Left hindlimb (tissue), 1 donor: ENCODE measurements at regions not wholly inside any gene's neighbourhood (a gene's known extent, or its start where the extent isn't known, plus 50 kb on each side); places are given as distances from the start of the nearest gene placed in this dataset.
A peak's percentile ranks its signal among the peaks of the same experiment; 100 is the strongest.

Experiments
- DNase-seq: peaks from one replicate; pipeline ENCODE4 v3.0.0-alpha.2; 2018

DNA sequence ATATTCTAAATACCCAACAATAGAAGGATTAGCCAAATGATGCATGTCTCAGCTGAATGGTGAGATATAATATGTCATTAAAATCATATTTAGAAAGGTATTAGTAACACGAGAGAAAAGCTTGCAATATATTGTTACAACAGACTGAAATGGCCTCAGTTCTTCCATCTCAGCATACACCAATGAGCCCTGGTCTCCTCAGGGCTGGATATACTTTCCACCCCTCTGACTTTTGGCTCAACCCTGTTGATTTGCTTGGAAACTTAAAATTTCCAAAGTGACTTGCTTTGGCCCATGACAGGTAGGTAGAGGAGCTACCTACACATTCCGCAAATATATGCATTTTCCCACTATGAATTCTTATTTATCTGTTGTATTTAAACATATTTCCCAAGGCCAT is 908.1 kb upstream of the TMEM132C start:
- DNase-seq, result no peak

DNA sequence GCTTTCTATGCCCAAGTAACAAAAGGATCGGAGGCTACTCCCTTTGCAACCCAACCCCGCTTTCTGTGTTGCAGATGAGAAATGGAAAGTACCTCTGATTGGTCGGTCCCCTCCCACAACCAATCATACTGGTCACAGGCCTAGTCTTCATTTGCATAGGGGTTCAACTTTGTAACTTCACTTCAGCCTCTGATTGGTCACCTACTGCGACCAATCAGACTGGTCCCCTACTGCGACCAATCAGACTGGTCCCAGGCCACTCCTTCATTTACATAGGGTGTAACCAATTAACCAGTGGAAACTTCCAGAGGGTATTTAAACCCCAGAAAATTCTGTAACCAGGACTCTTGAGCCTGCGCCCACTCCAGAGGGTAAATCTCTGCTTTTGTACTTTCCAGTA is 906.4 kb upstream of the TMEM132C start:
- no peak for DNase-seq

- no peak for DNase-seq
These were observed 904.8 kb upstream of the TMEM132C start for GRCh38 chr12:127362121-127362520.

GRCh38 chr12:127363392-127363791 is 903.6 kb upstream of the TMEM132C start:
- no peak for DNase-seq

DNA sequence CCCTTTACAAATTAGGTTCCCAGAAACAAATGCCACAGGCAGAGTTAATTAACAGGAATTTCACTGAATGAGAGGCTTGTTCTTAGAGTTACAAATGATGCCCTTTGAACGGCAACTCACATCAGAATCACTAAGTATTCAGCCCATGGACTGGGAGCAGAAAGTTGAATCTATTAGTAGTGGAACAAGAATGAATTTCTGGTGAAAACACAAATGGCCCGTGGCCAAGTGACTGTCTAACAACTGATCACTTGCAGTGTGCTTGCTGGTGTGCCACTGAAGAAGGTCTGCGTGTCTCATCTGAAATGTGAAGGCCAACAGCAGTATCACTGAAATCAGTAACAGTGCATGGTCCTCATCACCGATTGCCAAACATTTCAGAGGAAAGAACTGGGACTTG is 893.4 kb upstream of the TMEM132C start:
- DNase-seq, result no peak

DNA sequence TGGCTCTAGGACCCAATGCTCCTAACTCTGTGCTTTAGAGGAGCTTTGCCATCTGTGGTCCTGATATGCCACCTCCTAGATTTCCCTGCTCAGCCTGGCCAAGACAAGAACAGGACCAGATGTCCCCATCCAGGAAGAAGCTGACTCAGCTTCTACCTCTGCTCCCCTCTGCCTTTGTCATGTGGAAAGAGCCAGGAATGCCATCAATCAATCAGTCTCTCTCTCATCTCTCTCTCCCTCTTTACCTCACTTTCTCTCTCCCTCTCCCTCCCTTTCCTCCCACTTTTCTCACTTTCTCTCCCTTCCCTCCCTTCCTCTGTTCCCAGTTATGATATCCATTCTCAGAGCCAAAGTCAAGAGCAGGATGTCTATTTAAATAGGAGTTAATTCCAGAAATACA is 892.5 kb upstream of the TMEM132C start:
- DNase-seq, result no peak

- peak; percentile 39 for DNase-seq
These were observed 885.8 kb upstream of the TMEM132C start for GRCh38 chr12:127381043-127381668.

- no peak for DNase-seq
These were observed 885.3 kb upstream of the TMEM132C start for GRCh38 chr12:127381681-127382080.

- DNase-seq, result no peak
These were observed 883.7 kb upstream of the TMEM132C start for GRCh38 chr12:127383281-127383680.

GRCh38 chr12:127386723-127387122 is 880.2 kb upstream of the TMEM132C start:
- DNase-seq, result no peak

DNA sequence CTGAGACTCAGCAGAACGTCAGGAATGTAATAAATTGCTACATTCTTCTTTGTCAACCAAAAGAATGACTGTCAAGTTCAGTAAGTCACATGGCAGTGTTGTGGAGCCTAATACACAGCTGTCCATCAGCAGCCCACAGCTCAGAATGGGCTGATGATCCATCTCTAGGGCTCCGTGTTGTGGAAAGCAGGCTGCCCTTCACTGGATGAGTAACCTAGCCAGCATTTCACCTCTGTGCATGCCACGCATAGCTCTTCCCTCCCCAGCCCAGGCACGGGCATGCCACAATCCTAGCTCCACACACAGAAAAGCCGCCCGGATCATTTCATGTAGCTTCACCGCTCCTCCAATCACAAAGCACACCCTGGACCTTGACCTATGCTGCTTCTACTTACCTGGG is 878.0 kb upstream of the TMEM132C start:
- DNase-seq, result no peak

GRCh38 chr12:127389923-127390322 is 877.0 kb upstream of the TMEM132C start:
- DNase-seq, result peak; percentile 34

DNA sequence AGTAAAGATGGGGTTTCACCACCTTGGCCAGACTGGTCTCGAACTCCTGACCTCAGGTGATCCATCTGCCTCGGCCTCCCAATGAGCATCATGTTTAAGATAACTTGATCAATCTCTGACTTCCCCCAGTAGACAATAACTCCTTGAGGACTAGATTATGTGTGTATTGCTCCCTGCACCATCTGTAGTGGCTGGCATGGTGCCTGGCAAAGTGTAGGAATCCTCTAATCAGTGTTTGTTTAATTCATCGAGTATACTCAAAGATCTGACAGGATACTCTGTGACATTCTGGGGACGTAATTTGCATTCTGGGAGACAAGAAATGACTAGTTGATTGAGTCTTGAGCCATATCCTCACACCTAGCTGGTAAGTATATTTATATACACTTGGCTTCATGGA is 873.5 kb upstream of the TMEM132C start:
- DNase-seq, result no peak

- no peak for DNase-seq
These were observed 873.1 kb upstream of the TMEM132C start for GRCh38 chr12:127393896-127394295.

DNA sequence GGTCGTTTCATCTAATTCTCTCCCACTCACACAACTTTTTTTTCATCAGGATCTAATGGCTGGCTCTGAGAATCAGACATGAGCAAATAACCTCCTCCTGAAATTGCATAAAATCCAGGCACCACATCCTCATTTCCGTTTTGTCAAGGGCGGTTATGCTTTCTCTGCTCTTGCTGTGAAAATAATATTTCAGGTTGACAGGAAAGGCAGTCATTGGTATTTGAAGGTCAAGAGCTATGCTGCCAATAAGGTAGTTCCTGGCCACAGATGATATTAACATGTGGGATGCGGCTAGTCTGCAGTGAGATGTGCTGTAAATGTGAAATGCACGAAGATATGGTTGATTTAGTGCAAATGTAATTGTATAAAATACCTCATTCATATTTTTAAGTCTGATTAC is 870.2 kb upstream of the TMEM132C start:
- DNase-seq, result no peak

DNA sequence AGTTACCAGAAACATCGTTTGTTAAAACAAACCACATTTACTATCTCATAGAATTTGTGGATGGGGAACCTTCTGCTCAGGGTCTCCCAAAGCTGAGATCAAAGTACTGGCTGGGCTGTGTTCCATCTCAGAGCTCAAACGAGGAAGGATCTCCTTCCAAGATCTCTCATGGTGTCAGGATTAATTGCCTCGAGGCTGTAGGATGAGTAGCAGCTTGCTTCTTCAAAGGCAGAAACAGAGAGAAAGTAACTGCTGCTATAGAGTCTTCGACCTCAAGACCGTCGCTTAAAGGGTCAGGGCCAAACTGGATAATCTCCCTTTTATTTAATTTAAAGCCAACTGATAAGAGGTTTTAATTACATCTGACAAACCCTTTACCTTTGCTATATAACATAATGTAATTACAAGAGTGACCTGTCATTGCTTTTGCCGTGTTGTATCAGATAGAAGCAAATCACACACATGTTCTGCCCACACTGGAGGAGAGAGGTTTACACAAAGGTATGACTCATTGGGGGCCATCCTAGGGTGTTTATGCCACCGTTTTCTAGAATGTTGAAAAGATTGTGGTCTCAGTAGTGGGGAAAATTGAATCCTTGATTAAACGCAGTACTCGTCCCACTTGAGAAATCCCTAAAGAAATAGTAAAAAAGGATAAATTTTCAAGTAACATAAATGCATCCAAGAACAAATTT is 868.8 kb upstream of the TMEM132C start:
- no peak for DNase-seq

GRCh38 chr12:127399451-127399850 is 867.5 kb upstream of the TMEM132C start:
- DNase-seq, result no peak

DNA sequence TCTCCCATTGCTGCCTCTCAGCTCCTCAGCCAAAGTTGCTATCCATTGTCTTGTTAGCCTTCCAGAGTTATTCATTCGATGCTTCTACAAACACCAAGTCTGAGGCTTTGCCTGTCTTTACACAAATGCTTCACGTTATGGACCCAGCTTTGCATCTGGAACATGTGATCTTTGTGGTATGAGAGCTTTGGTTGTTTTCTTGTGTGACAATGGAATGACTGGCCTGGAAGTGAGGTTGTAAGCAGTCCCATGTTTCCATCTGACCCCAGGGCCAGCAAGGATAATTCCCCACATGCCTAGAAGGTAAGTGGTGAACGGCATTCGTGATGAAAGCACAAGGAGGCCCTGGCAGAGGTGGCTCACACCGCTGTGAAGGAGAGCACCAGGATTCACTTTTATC is 866.7 kb upstream of the TMEM132C start:
- no peak for DNase-seq

DNA sequence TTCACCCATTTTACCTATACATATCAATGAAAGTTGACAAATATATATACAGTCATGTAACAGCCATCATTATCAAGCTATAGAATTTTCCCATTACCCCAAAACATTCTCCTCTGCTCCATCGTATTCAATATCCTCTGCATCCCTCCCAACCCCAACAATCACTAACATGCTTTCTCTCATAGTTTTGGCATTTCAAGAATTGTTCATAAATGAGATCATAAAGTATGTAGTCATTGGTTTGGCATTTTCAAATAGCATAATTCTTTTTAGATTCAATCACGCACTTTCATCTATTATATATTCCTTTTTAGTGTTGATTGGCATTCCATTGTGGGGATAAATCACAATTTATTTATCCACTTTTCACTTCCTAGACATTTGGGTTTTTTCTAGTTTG is 866.0 kb upstream of the TMEM132C start:
- no peak for DNase-seq

DNA sequence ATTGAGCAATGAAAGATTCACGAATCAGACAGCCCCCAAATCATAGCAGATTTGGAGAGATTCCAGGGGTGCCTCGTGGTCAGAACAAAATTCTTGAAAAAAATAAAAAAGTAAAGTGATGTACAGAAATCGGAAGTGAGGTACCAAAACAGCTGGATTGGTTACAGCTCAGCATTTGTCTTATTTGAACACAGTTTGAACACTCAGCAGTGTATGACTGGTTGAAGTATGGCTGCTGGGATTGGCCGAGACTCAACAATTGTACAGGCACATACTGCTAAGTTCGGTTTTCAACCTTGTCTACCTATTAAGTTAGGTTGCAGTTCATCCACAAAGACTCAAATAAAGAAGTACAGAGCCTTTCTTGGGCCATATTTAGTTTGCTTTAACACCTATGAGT is 865.4 kb upstream of the TMEM132C start:
- DNase-seq, result no peak

DNA sequence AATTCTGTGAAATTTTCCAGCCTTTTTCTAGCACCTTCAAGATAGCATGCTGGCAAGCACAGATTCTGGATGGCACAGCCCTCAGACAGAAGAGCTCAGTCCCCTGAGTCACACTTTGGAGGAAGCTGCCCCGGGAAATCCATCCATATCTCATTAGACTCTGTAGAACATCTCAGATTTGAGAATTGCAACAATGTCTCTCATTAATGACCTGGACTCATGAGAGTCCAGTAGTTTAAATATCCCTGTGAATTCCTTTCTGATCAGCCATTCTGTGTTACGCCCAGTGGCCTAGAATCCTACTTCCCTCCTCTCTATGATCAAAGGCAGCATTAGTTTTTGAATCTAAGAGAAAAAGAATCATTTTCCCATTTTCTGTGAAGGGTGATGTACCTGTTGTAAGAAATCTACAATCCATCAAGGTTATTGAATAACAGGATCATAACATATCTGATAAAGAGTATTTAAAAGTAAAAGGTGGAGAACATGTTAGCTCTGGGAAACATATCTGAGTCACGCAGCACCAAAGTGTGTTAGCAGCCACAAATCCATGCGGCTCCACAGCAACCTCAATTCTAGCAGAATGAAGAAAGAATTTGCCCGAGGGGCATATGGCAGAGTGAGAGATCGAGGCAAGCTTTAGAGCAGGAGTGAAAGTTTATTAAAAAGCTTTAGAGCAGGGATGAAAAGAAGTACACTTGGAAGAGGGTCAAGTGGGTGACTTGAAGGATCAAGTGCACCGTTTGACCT is 855.6 kb upstream of the TMEM132C start:
- no peak for DNase-seq

GRCh38 chr12:127411981-127412380 is 855.0 kb upstream of the TMEM132C start:
- DNase-seq, result no peak

DNA sequence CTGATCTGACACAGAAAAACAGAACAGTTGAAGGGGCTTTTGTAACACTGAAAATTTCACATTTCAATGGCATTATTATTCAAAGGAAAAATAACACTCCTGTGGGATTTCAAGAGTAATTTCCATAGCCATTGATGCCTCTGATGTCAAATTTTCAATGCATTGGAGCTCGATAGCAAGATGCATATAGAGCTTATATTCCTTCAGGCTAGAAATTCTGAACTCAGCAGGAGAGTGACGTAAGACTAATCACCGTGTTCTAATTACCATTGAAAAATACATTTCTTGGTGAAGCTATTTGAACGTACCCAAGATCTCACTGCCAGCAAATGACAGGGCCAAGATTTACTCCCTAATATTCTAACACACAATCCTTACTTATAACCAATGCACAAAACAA is 854.1 kb upstream of the TMEM132C start:
- DNase-seq, result no peak

DNA sequence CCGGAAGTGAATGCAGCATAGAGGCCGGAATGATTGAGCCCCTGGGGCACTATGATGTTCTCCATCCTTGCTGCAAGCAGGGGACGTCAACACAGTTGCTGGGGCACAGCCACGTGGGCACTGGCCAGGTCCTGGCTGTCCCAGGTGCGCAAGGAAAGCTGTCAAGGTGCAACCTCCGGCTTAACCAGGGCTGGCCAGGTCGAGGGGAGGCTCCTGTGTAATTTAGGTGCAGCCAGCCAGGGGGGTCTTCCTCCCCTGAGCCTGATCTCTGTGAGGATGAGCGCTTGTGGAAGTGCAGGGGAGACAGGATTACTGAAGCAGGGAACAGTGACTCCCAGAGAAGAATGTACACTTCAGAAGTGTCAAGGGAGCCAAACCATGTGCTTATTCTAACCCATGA is 852.8 kb upstream of the TMEM132C start:
- DNase-seq, result no peak
